H1 (cell line): ENCODE measurements at regions not wholly inside any gene's neighbourhood (a gene's known extent, or its start where the extent isn't known, plus 50 kb on each side); places are given as distances from the start of the nearest gene placed in this dataset.

Source experiments
- CHD7 ChIP-seq: fragments of 300-600 bp; sonication (generic); IDR thresholded peaks from 2 replicates; pipeline ENCODE4 v1.7.1; 2012; ENCODE audit warnings: low read length, moderate library complexity, mild to moderate bottlenecking, inconsistent platforms; ENCODE audit not compliant: insufficient replicate concordance
- EP300 ChIP-seq, 2 experiments: IDR thresholded peaks; 1 replicate in 1 of 2; 2 replicates in 1 of 2; pipeline ENCODE4 v1.6.1; 2011 to 2012; ENCODE audit warnings: low read depth in 2 of 2, low read length in 2 of 2, mild to moderate bottlenecking in 2 of 2, borderline replicate concordance in 1 of 2, inconsistent platforms in 1 of 2, moderate library complexity in 1 of 2
- EZH2 ChIP-seq: fragments of 200-600 bp; sonication (generic); IDR thresholded peaks from 2 replicates; pipeline ENCODE4 v1.7.1; 2012; ENCODE audit warnings: low read depth, mild to moderate bottlenecking, moderate library complexity, low read length, inconsistent platforms; ENCODE audit not compliant: severe bottlenecking
- MAFK ChIP-seq: IDR thresholded peaks from 2 replicates; pipeline ENCODE4 v1.6.1; 2012; ENCODE audit warnings: low read depth, mild to moderate bottlenecking, improper control_type of control experiment, low read length
- RXRA ChIP-seq: IDR thresholded peaks from 2 replicates; pipeline ENCODE4 v1.6.1; 2011; ENCODE audit warnings: low read depth, mild to moderate bottlenecking, low read length, moderate library complexity; ENCODE audit not compliant: insufficient read depth
- SIN3A ChIP-seq, 2 experiments: IDR thresholded peaks in 1 of 2; conservative IDR thresholded peaks in 1 of 2; 2 replicates each; pipeline ENCODE4 v1.6.1; 2011 to 2012; ENCODE audit warnings: low read length in 2 of 2, improper control_type of control experiment in 1 of 2, low read depth in 1 of 2, mild to moderate bottlenecking in 1 of 2
- SP2 ChIP-seq: IDR thresholded peaks from 2 replicates; pipeline ENCODE4 v1.6.1; 2012; ENCODE audit warnings: mild to moderate bottlenecking, low read length, inconsistent platforms
- SUZ12 ChIP-seq: fragments of 200-600 bp; sonication (generic); IDR thresholded peaks from 2 replicates; pipeline ENCODE4 v1.6.1; 2012; ENCODE audit warnings: mild to moderate bottlenecking, inconsistent platforms, low read length, moderate library complexity, mixed read lengths
- USF2 ChIP-seq: IDR thresholded peaks from 2 replicates; pipeline ENCODE4 v1.6.1; 2011; ENCODE audit warnings: low read length, improper control_type of control experiment

- TF ChIP-seq CHD7 (no peak), SIN3A (conservative IDR thresholded peaks at IDR 0.05 in 1 of 2, IDR thresholded peaks at IDR 0.05 in 1 of 2; ENCODE audit: low read depth in 1 of 2, low read length in 2 of 2) (no peak), USF2 (no peak), SP2 (no peak), EP300 (IDR thresholded peaks at IDR 0.05; ENCODE audit: borderline replicate concordance in 1 of 2, low read depth in 2 of 2, low read length in 2 of 2) (no peak), MAFK (no peak), EZH2 (no peak), SUZ12 (no peak), RXRA (no peak)
- TF ChIP-seq, all 59 proteins: peak for 0
These were observed 221.3 kb downstream of the QKI start (continued) for GRCh38 chr6:163635731-163636364.
